ENCODE measurements at regions not wholly inside any gene's neighbourhood (a gene's known extent, or its start where the extent isn't known, plus 50 kb on each side); places are given as distances from the start of the nearest gene placed in this dataset.

GRCh38 chr2:139763705-139764104, 983.5 kb upstream of the NXPH2 start:
- TF ChIP-seq CTCF (conservative IDR thresholded peaks at IDR 0.05; ENCODE audit: low read depth, low read length), result no peak
- no peak for TF ChIP-seq EZH2phosphoT487 (IDR thresholded peaks at IDR 0.05; ENCODE audit: borderline replicate concordance, low read length)
- TF ChIP-seq EZH2 (IDR thresholded peaks at IDR 0.05; ENCODE audit: low read length, unreplicated experiment), result no peak
